OCI-LY7 (cell line): ENCODE measurements at regions not wholly inside any gene's neighbourhood (a gene's known extent, or its start where the extent isn't known, plus 50 kb on each side); places are given as distances from the start of the nearest gene placed in this dataset.

Source experiments
- BruUV-seq: library from RNA; stranded (reverse); fragments of 400-500 nt; replicated peaks from 2 replicates; lab custom pipeline; 2021; lab: Mats Ljungman, UMichigan
- CTCF ChIA-PET: fragments of 300-600 bp; sonication (Branson Sonifier 250); formaldehyde crosslinking; loops from one replicate; lab custom pipeline; 2022; ENCODE audit warnings: antibody characterized with exemption; ENCODE audit not compliant: unreplicated experiment; lab: Charles Lee
- POLR2A ChIA-PET: fragments of 300-600 bp; sonication (Branson Sonifier 250); formaldehyde crosslinking; loops from one replicate; lab custom pipeline; 2022; ENCODE audit warnings: antibody characterized with exemption; lab: Charles Lee
- DNase-seq: peaks from one replicate; pipeline ENCODE4 v3.0.0-alpha.2; 2015; ENCODE audit warnings: low spot score
- H2AFZ ChIP-seq: fragments of 200-600 bp; sonication (generic), shearing (Covaris generic); 2 replicates; pipeline ENCODE4 v1.6.1; 2014; ENCODE audit warnings: mild to moderate bottlenecking, antibody characterized with exemption, low read length, moderate library complexity
- H3K27ac ChIP-seq: fragments of 200-600 bp; sonication (generic); 2 replicates; pipeline ENCODE4 v1.5.1; 2014; ENCODE audit warnings: mixed run types, low read depth, mild to moderate bottlenecking, moderate library complexity, low read length, inconsistent platforms; ENCODE audit not compliant: poor library complexity, severe bottlenecking
- H3K36me3 ChIP-seq: fragments of 200-600 bp; sonication (generic); 2 replicates; pipeline ENCODE4 v1.6.1; 2014; ENCODE audit warnings: mild to moderate bottlenecking, antibody characterized with exemption, low read length, moderate library complexity, mixed read lengths; ENCODE audit not compliant: insufficient read depth
- H3K4me1 ChIP-seq: fragments of 200-600 bp; sonication (generic); 2 replicates; pipeline ENCODE4 v1.5.1; 2014; ENCODE audit warnings: mild to moderate bottlenecking, low read length; ENCODE audit not compliant: insufficient read depth, poor library complexity, severe bottlenecking
- H3K4me2 ChIP-seq: fragments of 200-600 bp; sonication (generic); 2 replicates; pipeline ENCODE4 v1.6.1; 2014; ENCODE audit warnings: mild to moderate bottlenecking, low read length
- H3K4me3 ChIP-seq: fragments of 200-600 bp; sonication (generic); 2 replicates; pipeline ENCODE4 v1.5.1; 2014; ENCODE audit warnings: mild to moderate bottlenecking, low read depth, low read length; ENCODE audit not compliant: poor library complexity, severe bottlenecking
- H3K79me2 ChIP-seq: fragments of 200-600 bp; sonication (generic); 2 replicates; pipeline ENCODE4 v1.6.1; 2016; ENCODE audit warnings: low read depth, mild to moderate bottlenecking, low read length, moderate library complexity, mixed read lengths; ENCODE audit not compliant: insufficient read depth
- H3K9me2 ChIP-seq: fragments of 200-600 bp; sonication (generic); 2 replicates; pipeline ENCODE4 v1.6.1; 2016; ENCODE audit warnings: mild to moderate bottlenecking, low read length, mixed read lengths; ENCODE audit not compliant: insufficient read depth
- H3K9me3 ChIP-seq: fragments of 200-600 bp; sonication (generic); 2 replicates; pipeline ENCODE4 v1.6.1; 2014; ENCODE audit warnings: mild to moderate bottlenecking, mixed run types, low read length, mixed read lengths
- H4K20me1 ChIP-seq: fragments of 200-600 bp; sonication (generic); 2 replicates; pipeline ENCODE4 v1.6.1; 2014; ENCODE audit warnings: mild to moderate bottlenecking, antibody characterized with exemption, low read length, moderate library complexity, mixed read lengths; ENCODE audit not compliant: insufficient read depth
- EZH2phosphoT487 ChIP-seq: fragments of 200-600 bp; sonication (generic); IDR thresholded peaks from 2 replicates; pipeline ENCODE4 v1.6.1; 2018; ENCODE audit warnings: low read depth, borderline replicate concordance, mild to moderate bottlenecking, mixed run types, antibody characterized with exemption, low read length, moderate library complexity, mixed read lengths
- intact Hi-C: fragments of 100-400 bp; cut with micrococcal nuclease; formaldehyde crosslinking; loops from one replicate; pipeline ENCODE4 v1.10.0; 2022; ENCODE audit not compliant: unreplicated experiment
- TF ChIP-seq, protein P1 (sequence below): fragments of 200-600 bp; sonication (generic); conservative IDR thresholded peaks from 2 replicates; pipeline ENCODE4 v1.5.1; 2014; ENCODE audit warnings: mild to moderate bottlenecking, antibody characterized with exemption, low read length, moderate library complexity, mixed read lengths

- CTCF ChIA-PET: no interaction called here
- TF ChIP-seq, protein P1, sequence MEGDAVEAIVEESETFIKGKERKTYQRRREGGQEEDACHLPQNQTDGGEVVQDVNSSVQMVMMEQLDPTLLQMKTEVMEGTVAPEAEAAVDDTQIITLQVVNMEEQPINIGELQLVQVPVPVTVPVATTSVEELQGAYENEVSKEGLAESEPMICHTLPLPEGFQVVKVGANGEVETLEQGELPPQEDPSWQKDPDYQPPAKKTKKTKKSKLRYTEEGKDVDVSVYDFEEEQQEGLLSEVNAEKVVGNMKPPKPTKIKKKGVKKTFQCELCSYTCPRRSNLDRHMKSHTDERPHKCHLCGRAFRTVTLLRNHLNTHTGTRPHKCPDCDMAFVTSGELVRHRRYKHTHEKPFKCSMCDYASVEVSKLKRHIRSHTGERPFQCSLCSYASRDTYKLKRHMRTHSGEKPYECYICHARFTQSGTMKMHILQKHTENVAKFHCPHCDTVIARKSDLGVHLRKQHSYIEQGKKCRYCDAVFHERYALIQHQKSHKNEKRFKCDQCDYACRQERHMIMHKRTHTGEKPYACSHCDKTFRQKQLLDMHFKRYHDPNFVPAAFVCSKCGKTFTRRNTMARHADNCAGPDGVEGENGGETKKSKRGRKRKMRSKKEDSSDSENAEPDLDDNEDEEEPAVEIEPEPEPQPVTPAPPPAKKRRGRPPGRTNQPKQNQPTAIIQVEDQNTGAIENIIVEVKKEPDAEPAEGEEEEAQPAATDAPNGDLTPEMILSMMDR: no peak
- no peak for TF ChIP-seq EZH2phosphoT487
- DNase-seq: no peak
These were observed 733.0 kb downstream of the ZPLD1 start for GRCh38 chr3:103167850-103168249.

GRCh38 chr3:103169289-103169688 is 734.5 kb downstream of the ZPLD1 start:
- POLR2A ChIA-PET: no interaction called here
- no peak for DNase-seq
- Histone ChIP-seq H3K36me3 (no peaks in the 10 kb centered on the region), H3K4me3 (no peak overlapping the region), H2AFZ (no peak overlapping the region), H3K4me2 (no peak overlapping the region), H3K27ac (no peak overlapping the region), H3K79me2 (no peaks in the 10 kb centered on the region), H3K9me2 (no peaks in the 10 kb centered on the region), H4K20me1 (no peaks in the 10 kb centered on the region), H3K4me1 (no peaks in the 10 kb centered on the region), H3K9me3 (no peaks in the 10 kb centered on the region)
- TF ChIP-seq, protein P1: no peak
- no peak for TF ChIP-seq EZH2phosphoT487
- BruUV-seq: no TSS peak
- CTCF ChIA-PET: no interaction called here
- intact Hi-C loops: no loop called here

More at GRCh38 chr3:103167850-103168249, 733.0 kb downstream of the ZPLD1 start:
- Histone ChIP-seq H3K36me3 (no peaks in the 10 kb centered on the region), H2AFZ (no peak overlapping the region), H3K79me2 (no peaks in the 10 kb centered on the region), H3K4me1 (no peaks in the 10 kb centered on the region), H3K4me2 (no peak overlapping the region), H4K20me1 (no peaks in the 10 kb centered on the region), H3K9me2 (no peaks in the 10 kb centered on the region), H3K27ac (no peak overlapping the region), H3K9me3 (no peaks in the 10 kb centered on the region), H3K4me3 (no peak overlapping the region)
- intact Hi-C loops: no loop called here
- BruUV-seq: no TSS peak
- POLR2A ChIA-PET: interaction anchor here (0.7 kb wide), 1 partner anchor 265 kb away, joined by 3 read pairs; no protein-coding TSS in a partner anchor

DNA sequence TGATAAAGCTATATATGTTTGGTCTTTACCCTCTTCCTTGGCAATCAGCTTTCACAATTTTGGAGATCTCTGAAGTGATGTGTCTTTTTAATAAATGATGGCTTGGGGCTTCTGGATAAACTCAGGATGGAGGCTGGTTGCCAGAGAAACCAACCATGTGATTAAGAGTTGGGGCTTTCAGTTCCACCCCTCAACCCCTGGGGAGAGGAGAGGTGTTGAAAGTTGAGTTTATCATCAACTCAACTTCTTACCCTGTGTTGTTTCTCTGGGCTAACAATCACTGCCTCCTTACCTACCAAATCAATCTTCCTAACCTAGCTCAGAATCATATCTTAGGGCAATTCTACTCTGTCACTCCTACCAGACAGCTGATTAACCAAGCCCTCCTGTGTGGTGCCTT is 735.8 kb downstream of the ZPLD1 start:
- H4K20me1 ChIP-seq: no peaks in the 10 kb centered on the region
- H3K4me1 ChIP-seq: no peaks in the 10 kb centered on the region
- no TSS peak for BruUV-seq
- H3K4me2 ChIP-seq: no peak overlapping the region
- no peak for DNase-seq
- H3K36me3 ChIP-seq: no peaks in the 10 kb centered on the region
- H3K4me3 ChIP-seq: no peak overlapping the region
- H3K27ac ChIP-seq: no peak overlapping the region
- POLR2A ChIA-PET: interaction anchor here (0.6 kb wide), 1 partner anchor 184 kb away, joined by 3 read pairs; no protein-coding TSS in a partner anchor
- no peaks in the 10 kb centered on the region for H3K9me2 ChIP-seq
- TF ChIP-seq, protein P1: no peak
- TF ChIP-seq EZH2phosphoT487: no peak
- no peak overlapping the region for H2AFZ ChIP-seq
- H3K79me2 ChIP-seq: no peaks in the 10 kb centered on the region
- intact Hi-C loops: no loop called here
- H3K9me3 ChIP-seq: no peaks in the 10 kb centered on the region
- CTCF ChIA-PET: no interaction called here
